ENCODE measurements at regions not wholly inside any gene's neighbourhood (a gene's known extent, or its start where the extent isn't known, plus 50 kb on each side); places are given as distances from the start of the nearest gene placed in this dataset.

- no peak for TF ChIP-seq ZNF3 (CRISPR knock-in tag; IDR thresholded peaks at IDR 0.05)
- no peak for TF ChIP-seq ATF7 (IDR thresholded peaks at IDR 0.05)
- no peak for TF ChIP-seq ZNF507 (tag; conservative IDR thresholded peaks at IDR 0.05)
- TF ChIP-seq KDM1A (IDR thresholded peaks at IDR 0.05): no peak
- no peak for TF ChIP-seq YY1 (IDR thresholded peaks at IDR 0.05; ENCODE audit: borderline replicate concordance in 1 of 3, control insufficient read depth in 1 of 3, extremely low read depth in 1 of 3, insufficient read depth in 3 of 3, insufficient read length in 1 of 3, insufficient replicate concordance in 2 of 3, low read depth in 1 of 3, low read length in 2 of 3)
Measured at GRCh38 chr3:80470433-80470832, 702.6 kb upstream of the ROBO1 start.

All from K562 (cell line).